ENCODE measurements at regions not wholly inside any gene's neighbourhood (a gene's known extent, or its start where the extent isn't known, plus 50 kb on each side); places are given as distances from the start of the nearest gene placed in this dataset.
"Not testable (repeated sequence)": the region's sequence is repeated elsewhere in the genome, so short reads cannot be mapped to it uniquely, and the experiment has no call there.

- Histone ChIP-seq H3K27me3 (ENCODE audit: low read length) (peaks cover 2% of the 10 kb centered on the region; the same call in 1 of the 2 replicates), H4K20me1 (ENCODE audit: low read depth, low read length) (no peaks in the 10 kb centered on the region), H3F3A (ENCODE audit: insufficient read depth) (no peaks in the 10 kb centered on the region), H3K27ac (ENCODE audit: low read depth, low read length) (no peak overlapping the region), H3K9ac (ENCODE audit: low read length) (no peak overlapping the region), H3K9me3 (ENCODE audit: insufficient read depth, low read length) (no peaks in the 10 kb centered on the region), H3K4me2 (ENCODE audit: low read depth, low read length, poor library complexity, severe bottlenecking) (no peak overlapping the region), H3K4me3 (ENCODE audit: insufficient read depth, low read length, poor library complexity, severe bottlenecking) (no peak overlapping the region), H3K79me2 (ENCODE audit: insufficient read depth, low read length) (no peaks in the 10 kb centered on the region), H2AFZ (ENCODE audit: low read depth, low read length, severe bottlenecking) (no peak overlapping the region), H3K9me2 (replicated peaks; ENCODE audit: insufficient read depth, low read length) (no peaks in the 10 kb centered on the region), H3K36me3 (ENCODE audit: low read length) (no peaks in the 10 kb centered on the region)
- TF ChIP-seq CTCF (IDR thresholded peaks at IDR 0.05; ENCODE audit: insufficient read depth, low read length, poor library complexity, severe bottlenecking) = no peak
- no peak for TF ChIP-seq EZH2phosphoT487 (conservative IDR thresholded peaks at IDR 0.05; ENCODE audit: low read length)
These were observed 597.5 kb downstream of the REEP3 start for GRCh38 chr10:64118736-64119135.

- not testable (repeated sequence) for H3K4me3 ChIP-seq (ENCODE audit: insufficient read depth, low read length, poor library complexity, severe bottlenecking); H3K9me3 ChIP-seq (ENCODE audit: insufficient read depth, low read length); H3K4me2 ChIP-seq (ENCODE audit: low read depth, low read length, poor library complexity, severe bottlenecking); H2AFZ ChIP-seq (ENCODE audit: low read depth, low read length, severe bottlenecking); H3K79me2 ChIP-seq (ENCODE audit: insufficient read depth, low read length); H3K9ac ChIP-seq (ENCODE audit: low read length); H4K20me1 ChIP-seq (ENCODE audit: low read depth, low read length); H3K9me2 ChIP-seq (replicated peaks; ENCODE audit: insufficient read depth, low read length); H3K36me3 ChIP-seq (ENCODE audit: low read length); H3K27me3 ChIP-seq (ENCODE audit: low read length); H3K27ac ChIP-seq (ENCODE audit: low read depth, low read length); H3F3A ChIP-seq (ENCODE audit: insufficient read depth)
These were observed 599.2 kb downstream of the REEP3 start for GRCh38 chr10:64120301-64120980.

GRCh38 chr10:64130152-64130551 is 609.0 kb downstream of the REEP3 start:
- no peaks in the 10 kb centered on the region for H3F3A ChIP-seq (ENCODE audit: insufficient read depth)
- H2AFZ ChIP-seq (ENCODE audit: low read depth, low read length, severe bottlenecking) = no peak overlapping the region
- no peaks in the 10 kb centered on the region for H3K36me3 ChIP-seq (ENCODE audit: low read length)
- H3K4me2 ChIP-seq (ENCODE audit: low read depth, low read length, poor library complexity, severe bottlenecking) = no peak overlapping the region
- TF ChIP-seq CTCF (IDR thresholded peaks at IDR 0.05; ENCODE audit: insufficient read depth, low read length, poor library complexity, severe bottlenecking) (no peak), EZH2phosphoT487 (conservative IDR thresholded peaks at IDR 0.05; ENCODE audit: low read length) (no peak)
- H4K20me1 ChIP-seq (ENCODE audit: low read depth, low read length) = no peaks in the 10 kb centered on the region
- no peak overlapping the region for H3K27ac ChIP-seq (ENCODE audit: low read depth, low read length)
- no peaks in the 10 kb centered on the region for H3K27me3 ChIP-seq (ENCODE audit: low read length)
- no peaks in the 10 kb centered on the region for H3K9me3 ChIP-seq (ENCODE audit: insufficient read depth, low read length)
- no peak overlapping the region for H3K4me3 ChIP-seq (ENCODE audit: insufficient read depth, low read length, poor library complexity, severe bottlenecking)
- H3K79me2 ChIP-seq (ENCODE audit: insufficient read depth, low read length) = no peaks in the 10 kb centered on the region
- no peaks in the 10 kb centered on the region for H3K9me2 ChIP-seq (replicated peaks; ENCODE audit: insufficient read depth, low read length)
- H3K9ac ChIP-seq (ENCODE audit: low read length) = no peak overlapping the region

- H3K9me2 ChIP-seq (replicated peaks; ENCODE audit: insufficient read depth, low read length) = no peaks in the 10 kb centered on the region
- TF ChIP-seq CTCF (IDR thresholded peaks at IDR 0.05; ENCODE audit: insufficient read depth, low read length, poor library complexity, severe bottlenecking) (no peak), EZH2phosphoT487 (conservative IDR thresholded peaks at IDR 0.05; ENCODE audit: low read length) (no peak)
These were observed 613.5 kb downstream of the REEP3 start for GRCh38 chr10:64134676-64135075.

More at GRCh38 chr10:64134676-64135075, 613.5 kb downstream of the REEP3 start:
- Histone ChIP-seq H3K36me3 (ENCODE audit: low read length) (no peaks in the 10 kb centered on the region), H3K27me3 (ENCODE audit: low read length) (no peaks in the 10 kb centered on the region), H3K9ac (ENCODE audit: low read length) (no peak overlapping the region), H3K9me3 (ENCODE audit: insufficient read depth, low read length) (no peaks in the 10 kb centered on the region), H3K27ac (ENCODE audit: low read depth, low read length) (no peak overlapping the region), H3F3A (ENCODE audit: insufficient read depth) (no peaks in the 10 kb centered on the region), H3K4me2 (ENCODE audit: low read depth, low read length, poor library complexity, severe bottlenecking) (no peak overlapping the region), H2AFZ (ENCODE audit: low read depth, low read length, severe bottlenecking) (no peak overlapping the region), H4K20me1 (ENCODE audit: low read depth, low read length) (no peaks in the 10 kb centered on the region), H3K4me3 (ENCODE audit: insufficient read depth, low read length, poor library complexity, severe bottlenecking) (no peak overlapping the region), H3K79me2 (ENCODE audit: insufficient read depth, low read length) (no peaks in the 10 kb centered on the region)
